Breast epithelium (tissue), 4 donors: ENCODE measurements at regions not wholly inside any gene's neighbourhood (a gene's known extent, or its start where the extent isn't known, plus 50 kb on each side); places are given as distances from the start of the nearest gene placed in this dataset.

Experiments
- DNase-seq, 2 donors: peaks; one replicate each; pipeline ENCODE4 v3.0.0-alpha.2; 2019; ENCODE audit warnings: low spot score in 2 of 2
- H3K27ac ChIP-seq, 2 donors: fragments of 200-600 bp; sonication (generic) in 1 of 2; one replicate each; pipeline ENCODE4 v1.5.1; 2016 to 2019; ENCODE audit warnings: mild to moderate bottlenecking in 1 of 2
- H3K27me3 ChIP-seq, 2 donors: fragments of 200-600 bp; sonication (generic) in 1 of 2; one replicate each; pipeline versions ENCODE4 v1.5.1 to v1.6.0; 2017 to 2019; ENCODE audit warnings: control low read depth in 1 of 2, mild to moderate bottlenecking in 1 of 2
- H3K36me3 ChIP-seq: fragments of 200-600 bp; one replicate; pipeline ENCODE4 v1.5.1; 2019
- H3K4me1 ChIP-seq, 2 donors: fragments of 200-600 bp; sonication (generic); one replicate each; pipeline ENCODE4 v1.5.1; 2016 to 2019; ENCODE audit warnings: control low read depth in 1 of 2
- H3K4me3 ChIP-seq, 3 donors: fragments of 200-600 bp; sonication (generic); 1 replicate in 2 of 3; 2 replicates in 1 of 3; pipeline ENCODE4 v1.5.1; 2016 to 2019; ENCODE audit warnings: mild to moderate bottlenecking in 3 of 3, moderate library complexity in 2 of 3
- H3K9me3 ChIP-seq, 2 donors: fragments of 200-600 bp; sonication (generic) in 1 of 2; one replicate each; pipeline ENCODE4 v1.5.1; 2016 to 2019; ENCODE audit warnings: control low read depth in 1 of 2
- CTCF ChIP-seq, 3 donors: fragments of 450-650 bp; IDR thresholded peaks; one replicate each; pipeline ENCODE4 v1.5.1; 2016 to 2017; ENCODE audit warnings: antibody characterized with exemption in 3 of 3, mild to moderate bottlenecking in 3 of 3, moderate library complexity in 3 of 3
- POLR2A ChIP-seq: fragments of 450-650 bp; IDR thresholded peaks from one replicate; pipeline ENCODE4 v1.6.1; 2016; ENCODE audit warnings: antibody characterized with exemption, mild to moderate bottlenecking, moderate library complexity
- POLR2AphosphoS5 ChIP-seq, 3 donors: sonication (generic); formaldehyde crosslinking; IDR thresholded peaks; one replicate each; pipeline ENCODE4 v1.6.1; 2017; ENCODE audit warnings: antibody characterized with exemption in 3 of 3
- intact Hi-C: fragments of 100-400 bp; cut with DNase I; formaldehyde crosslinking; loops from one replicate; pipeline ENCODE4 v1.15.1; 2023; ENCODE audit warnings: low total_unique reads

GRCh38 chr14:51145246-51145645, 50.3 kb upstream of the TRIM9 start:
- Histone ChIP-seq H3K9me3 (peaks cover 0 to 4% of the 10 kb centered on the region in 2 donors), H3K27me3 (no peaks in the 10 kb centered on the region), H3K36me3 (no peaks in the 10 kb centered on the region), H3K27ac (no peak overlapping the region), H3K4me1 (no peaks in the 10 kb centered on the region), H3K4me3 (no peak overlapping the region)
- intact Hi-C loops, result no loop called here
- TF ChIP-seq POLR2A (no peak), POLR2AphosphoS5 (IDR thresholded peaks at IDR 0.05) (no peak), CTCF (IDR thresholded peaks at IDR 0.05) (no peak)
- DNase-seq, result no peak

- intact Hi-C loops, result no loop called here
- no peaks in the 10 kb centered on the region for H3K4me1 ChIP-seq
- H3K27ac ChIP-seq, result no peak overlapping the region
- no peaks in the 10 kb centered on the region for H3K27me3 ChIP-seq
- H3K4me3 ChIP-seq, result no peak overlapping the region
- DNase-seq, result no peak
- TF ChIP-seq CTCF (IDR thresholded peaks at IDR 0.05) (no peak), POLR2AphosphoS5 (IDR thresholded peaks at IDR 0.05) (no peak), POLR2A (no peak)
- no peaks in the 10 kb centered on the region for H3K36me3 ChIP-seq
- peaks cover 0 to 4% of the 10 kb centered on the region in 2 donors for H3K9me3 ChIP-seq
Observed at GRCh38 chr14:51147183-51147582, 52.3 kb upstream of the TRIM9 start.

GRCh38 chr14:51155326-51155725, 60.4 kb upstream of the TRIM9 start:
- no peak overlapping the region for H3K4me3 ChIP-seq
- TF ChIP-seq POLR2AphosphoS5 (IDR thresholded peaks at IDR 0.05), result no peak
- TF ChIP-seq CTCF (IDR thresholded peaks at IDR 0.05), result no peak
- no peak for TF ChIP-seq POLR2A
- no peak for DNase-seq
- no peaks in the 10 kb centered on the region for H3K9me3 ChIP-seq
- no peak overlapping the region for H3K27ac ChIP-seq
- no peaks in the 10 kb centered on the region for H3K4me1 ChIP-seq
- intact Hi-C loops, result no loop called here
- H3K27me3 ChIP-seq, result no peaks in the 10 kb centered on the region
- H3K36me3 ChIP-seq, result no peaks in the 10 kb centered on the region

GRCh38 chr14:51157012-51157411, 62.1 kb upstream of the TRIM9 start:
- TF ChIP-seq POLR2A, result no peak
- TF ChIP-seq CTCF (IDR thresholded peaks at IDR 0.05), result peak in 1 of 3 donors; percentile 12
- no peak for TF ChIP-seq POLR2AphosphoS5 (IDR thresholded peaks at IDR 0.05)
- H3K4me1 ChIP-seq, result no peaks in the 10 kb centered on the region
- no peaks in the 10 kb centered on the region for H3K9me3 ChIP-seq
- no peak for DNase-seq
- no peak overlapping the region for H3K4me3 ChIP-seq
- H3K27me3 ChIP-seq, result no peaks in the 10 kb centered on the region
- no peaks in the 10 kb centered on the region for H3K36me3 ChIP-seq
- H3K27ac ChIP-seq, result no peak overlapping the region
- intact Hi-C loops, result no loop called here

GRCh38 chr14:51160871-51161270, 66.0 kb upstream of the TRIM9 start:
- Histone ChIP-seq H3K4me3 (no peak overlapping the region), H3K27ac (no peak overlapping the region), H3K27me3 (no peaks in the 10 kb centered on the region), H3K36me3 (no peaks in the 10 kb centered on the region), H3K9me3 (no peaks in the 10 kb centered on the region), H3K4me1 (peaks cover 0 to 7% of the 10 kb centered on the region in 2 donors)
- TF ChIP-seq CTCF (IDR thresholded peaks at IDR 0.05) (no peak), POLR2A (no peak), POLR2AphosphoS5 (IDR thresholded peaks at IDR 0.05) (no peak)
- intact Hi-C loops, result no loop called here
- DNase-seq, result no peak
